Thoracic aorta (tissue), 2 donors: ENCODE measurements at regions not wholly inside any gene's neighbourhood (a gene's known extent, or its start where the extent isn't known, plus 50 kb on each side); places are given as distances from the start of the nearest gene placed in this dataset.

Source experiments
- ATAC-seq: fragments of 150-250 bp; one replicate; pipeline ENCODE4 v1.8.0; 2017; ENCODE audit warnings: low read depth; ENCODE audit not compliant: insufficient number of reproducible peaks, low FRiP score
- DNase-seq: peaks from one replicate; pipeline ENCODE4 v3.0.0-alpha.2; 2020; ENCODE audit warnings: low spot score
- H3K27ac ChIP-seq, 2 donors: fragments of 200-600 bp; sonication (generic); 1 replicate in 1 of 2; 2 replicates in 1 of 2; pipeline ENCODE4 v1.5.1; 2016; ENCODE audit warnings: mild to moderate bottlenecking in 2 of 2, moderate library complexity in 2 of 2
- H3K27me3 ChIP-seq: fragments of 200-600 bp; sonication (generic); replicated peaks from 2 replicates; pipeline ENCODE4 v1.6.0; 2016; ENCODE audit warnings: mild to moderate bottlenecking; ENCODE audit not compliant: insufficient read depth
- H3K36me3 ChIP-seq: fragments of 200-600 bp; sonication (generic); one replicate; pipeline ENCODE4 v1.5.1; 2016
- H3K4me1 ChIP-seq, 2 donors: fragments of 200-600 bp; sonication (generic); 1 replicate in 1 of 2; 2 replicates in 1 of 2; pipeline versions ENCODE4 v1.5.1 to v1.6.0; 2016; ENCODE audit warnings: low read depth in 2 of 2, mild to moderate bottlenecking in 1 of 2; ENCODE audit not compliant: control insufficient read depth in 1 of 2
- H3K4me3 ChIP-seq: fragments of 200-600 bp; sonication (generic); 2 replicates; pipeline ENCODE4 v1.5.1; 2016; ENCODE audit warnings: mild to moderate bottlenecking
- H3K9me3 ChIP-seq: fragments of 200-600 bp; sonication (generic); 2 replicates; pipeline ENCODE4 v1.5.1; 2016
- CTCF ChIP-seq: fragments of 200-600 bp; sonication (generic); IDR thresholded peaks from one replicate; pipeline ENCODE4 v1.5.1; 2019; ENCODE audit warnings: antibody characterized with exemption

- H3K27ac ChIP-seq, result no peak overlapping the region
- H3K4me3 ChIP-seq, result peak overlapping the region; percentile 24
- no peaks in the 10 kb centered on the region for H3K36me3 ChIP-seq
- no peaks in the 10 kb centered on the region for H3K9me3 ChIP-seq
- DNase-seq (no peak), ATAC-seq (no peak)
- H3K4me1 ChIP-seq, result peaks cover 0 to 8% of the 10 kb centered on the region in 2 donors
- H3K27me3 ChIP-seq, result no peaks in the 10 kb centered on the region
- TF ChIP-seq CTCF, result no peak
These were observed 747.3 kb upstream of the CELF2 start for GRCh38 chr10:10270126-10271050.

GRCh38 chr10:10271639-10272192 is 746.0 kb upstream of the CELF2 start:
- Histone ChIP-seq H3K9me3 (no peaks in the 10 kb centered on the region), H3K4me3 (no peak overlapping the region), H3K4me1 (peaks cover 0 to 8% of the 10 kb centered on the region in 2 donors), H3K27me3 (no peaks in the 10 kb centered on the region), H3K36me3 (no peaks in the 10 kb centered on the region), H3K27ac (no peak overlapping the region)
- DNase-seq (no peak), ATAC-seq (no peak)
- TF ChIP-seq CTCF, result no peak

GRCh38 chr10:10273661-10274060 is 744.0 kb upstream of the CELF2 start:
- DNase-seq, result no peak
- Histone ChIP-seq H3K27me3 (no peaks in the 10 kb centered on the region), H3K4me3 (no peak overlapping the region), H3K9me3 (no peaks in the 10 kb centered on the region), H3K4me1 (peaks cover 0 to 8% of the 10 kb centered on the region in 2 donors), H3K36me3 (no peaks in the 10 kb centered on the region), H3K27ac (no peak overlapping the region)
- TF ChIP-seq CTCF, result no peak
- ATAC-seq, result no peak

DNA sequence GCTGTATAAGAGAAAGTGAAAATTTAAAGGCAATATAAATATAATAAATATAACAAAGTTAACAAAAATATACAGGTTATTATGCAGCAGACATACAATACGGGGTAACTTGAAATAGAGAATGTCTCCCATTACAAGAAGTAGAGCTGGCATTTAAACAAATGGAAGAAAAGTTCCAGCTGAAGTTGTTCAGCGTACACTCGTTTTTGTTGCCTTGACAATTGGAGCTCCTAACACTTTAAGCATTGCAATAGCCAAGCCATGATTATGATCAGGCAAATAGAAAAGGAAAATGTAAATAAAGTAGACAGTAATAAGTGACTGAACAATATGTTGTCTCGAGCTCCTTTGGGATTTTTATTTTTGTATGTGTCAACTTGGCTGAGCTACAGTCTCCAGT is 737.8 kb upstream of the CELF2 start:
- no peaks in the 10 kb centered on the region for H3K27me3 ChIP-seq
- DNase-seq (no peak), ATAC-seq (no peak)
- H3K4me3 ChIP-seq, result no peak overlapping the region
- H3K4me1 ChIP-seq, result no peaks in the 10 kb centered on the region
- H3K36me3 ChIP-seq, result no peaks in the 10 kb centered on the region
- no peak overlapping the region for H3K27ac ChIP-seq
- no peaks in the 10 kb centered on the region for H3K9me3 ChIP-seq
- TF ChIP-seq CTCF, result no peak

DNA sequence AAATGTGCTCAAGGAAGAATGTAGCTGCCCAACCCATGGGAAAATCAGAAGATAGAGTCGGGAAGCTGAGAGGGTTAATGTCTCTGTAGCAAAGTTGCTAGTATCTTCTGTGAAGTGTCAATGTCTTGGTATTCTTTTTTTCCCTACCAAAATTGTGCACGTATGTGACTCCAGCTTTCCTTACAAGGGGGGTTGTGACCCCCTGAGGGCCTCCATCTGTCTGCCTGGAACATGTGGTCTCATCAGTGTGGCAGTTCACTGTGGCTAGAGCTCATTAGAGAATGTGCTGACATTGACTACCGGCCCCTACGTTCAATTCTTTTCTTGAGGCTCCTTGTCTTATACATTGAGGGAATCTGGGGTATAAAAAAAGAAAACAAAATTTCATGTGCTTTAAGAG is 725.2 kb upstream of the CELF2 start:
- Histone ChIP-seq H3K36me3 (no peaks in the 10 kb centered on the region), H3K27ac (no peak overlapping the region)
- ATAC-seq, result no peak

More for the DNA sequence above, 725.2 kb upstream of the CELF2 start:
- Histone ChIP-seq H3K9me3 (no peaks in the 10 kb centered on the region), H3K4me3 (no peak overlapping the region), H3K4me1 (peaks cover 7 to 14% of the 10 kb centered on the region in 2 donors), H3K27me3 (no peaks in the 10 kb centered on the region)
- TF ChIP-seq CTCF, result no peak
- DNase-seq, result no peak
